Liver (tissue), 8 donors: ENCODE measurements at regions not wholly inside any gene's neighbourhood (a gene's known extent, or its start where the extent isn't known, plus 50 kb on each side); places are given as distances from the start of the nearest gene placed in this dataset.
"Not testable (repeated sequence)": the region's sequence is repeated elsewhere in the genome, so short reads cannot be mapped to it uniquely, and the experiment has no call there.

ENCODE experiments used
- DNase-seq: peaks from one replicate; pipeline ENCODE4 v3.0.0-alpha.2; 2017; ENCODE audit warnings: low spot score
- H3K27ac ChIP-seq, 2 donors: one replicate each; pipeline ENCODE4 v1.7.0; 2013; ENCODE audit warnings: inconsistent platforms in 2 of 2, low read length in 2 of 2, control low read depth in 1 of 2, low read depth in 1 of 2, mild to moderate bottlenecking in 1 of 2
- H3K27me3 ChIP-seq, 4 donors: one replicate each; pipeline versions ENCODE4 v1.6.1 to v1.7.0; 2013; ENCODE audit warnings: low read length in 3 of 4, inconsistent platforms in 1 of 4, mild to moderate bottlenecking in 1 of 4, moderate library complexity in 1 of 4; ENCODE audit not compliant: control insufficient read depth in 4 of 4, insufficient read depth in 4 of 4
- H3K36me3 ChIP-seq, 4 donors: one replicate each; pipeline versions ENCODE4 v1.6.1 to v1.7.0; 2013; ENCODE audit warnings: low read length in 3 of 4, mild to moderate bottlenecking in 3 of 4, low read depth in 1 of 4, moderate library complexity in 1 of 4; ENCODE audit not compliant: control insufficient read depth in 4 of 4, insufficient read depth in 3 of 4
- H3K4me1 ChIP-seq, 4 donors: one replicate each; pipeline versions ENCODE4 v1.6.1 to v1.7.0; 2013; ENCODE audit warnings: low read length in 3 of 4, mild to moderate bottlenecking in 3 of 4, moderate library complexity in 1 of 4; ENCODE audit not compliant: control insufficient read depth in 4 of 4, insufficient read depth in 4 of 4
- H3K4me3 ChIP-seq, 3 donors: one replicate each; pipeline versions ENCODE4 v1.6.1 to v1.7.0; 2013; ENCODE audit warnings: low read length in 3 of 3, control low read depth in 1 of 3, low read depth in 1 of 3, mild to moderate bottlenecking in 1 of 3
- H3K9ac ChIP-seq, 2 donors: one replicate each; pipeline ENCODE4 v1.7.0; 2013; ENCODE audit warnings: low read length in 2 of 2, mild to moderate bottlenecking in 2 of 2, moderate library complexity in 2 of 2, control low read depth in 1 of 2, low read depth in 1 of 2
- H3K9me3 ChIP-seq, 4 donors: one replicate each; pipeline versions ENCODE4 v1.6.1 to v1.7.0; 2013; ENCODE audit warnings: low read length in 3 of 4; ENCODE audit not compliant: control insufficient read depth in 4 of 4
- FOXA2 ChIP-seq: IDR thresholded peaks from 2 replicates; pipeline ENCODE4 v1.6.1; 2016; ENCODE audit warnings: antibody characterized with exemption
- GABPA ChIP-seq, 2 donors: IDR thresholded peaks in 1 of 2; conservative IDR thresholded peaks in 1 of 2; 2 replicates each; pipeline ENCODE4 v1.6.1; 2016; ENCODE audit warnings: antibody characterized with exemption in 2 of 2, mild to moderate bottlenecking in 1 of 2, moderate library complexity in 1 of 2
- HNF4A ChIP-seq, 2 donors: conservative IDR thresholded peaks; 2 replicates each; pipeline ENCODE4 v1.6.1; 2016; ENCODE audit warnings: antibody characterized with exemption in 2 of 2, mild to moderate bottlenecking in 2 of 2
- HNF4G ChIP-seq: IDR thresholded peaks from 2 replicates; pipeline ENCODE4 v1.6.1; 2016; ENCODE audit warnings: antibody characterized with exemption
- JUND ChIP-seq, 2 donors: IDR thresholded peaks; 2 replicates each; pipeline ENCODE4 v1.6.1; 2016; ENCODE audit warnings: antibody characterized with exemption in 2 of 2
- NR2F2 ChIP-seq: IDR thresholded peaks from 2 replicates; pipeline ENCODE4 v1.6.1; 2016; ENCODE audit warnings: antibody characterized with exemption
- REST ChIP-seq: IDR thresholded peaks from 2 replicates; pipeline ENCODE4 v1.6.1; 2016; ENCODE audit warnings: antibody characterized with exemption, mild to moderate bottlenecking
- SP1 ChIP-seq: IDR thresholded peaks from 2 replicates; pipeline ENCODE4 v1.6.1; 2018; ENCODE audit warnings: antibody characterized with exemption, mild to moderate bottlenecking
- TAF1 ChIP-seq: conservative IDR thresholded peaks from 2 replicates; pipeline ENCODE4 v1.6.1; 2016; ENCODE audit warnings: antibody characterized with exemption, mild to moderate bottlenecking
- YY1 ChIP-seq: IDR thresholded peaks from 2 replicates; pipeline ENCODE4 v1.6.1; 2016; ENCODE audit warnings: antibody characterized with exemption, mild to moderate bottlenecking
- ZBTB33 ChIP-seq: IDR thresholded peaks from 2 replicates; pipeline ENCODE4 v1.6.1; 2016; ENCODE audit warnings: antibody characterized with exemption
- WGBS: extraction: QIAGEN DNeasy Blood & Tissue Kit; methylation state at CpG from one replicate; pipeline ENCODE4 v1.1.7; 2013; 5-methylcytosine and 5-hydroxymethylcytosine counted together
- TF ChIP-seq, protein P1 (sequence below): fragments of 150-350 bp; IDR thresholded peaks from 2 replicates; pipeline ENCODE4 v1.5.1; 2017; ENCODE audit warnings: improper control_type of control experiment, low read depth, low read length; ENCODE audit not compliant: missing input control
- TF ChIP-seq, protein P2 (sequence below): IDR thresholded peaks from 2 replicates; pipeline ENCODE4 v1.6.1; 2016; ENCODE audit warnings: antibody characterized with exemption
- donor health status: healthy.
- donor health status: healthy.
- donor health status: healthy.
- donor health status: healthy.
- donor health status: healthy.

GRCh38 chr10:28400681-28401080 lies 97.8 kb upstream of the MPP7 start:
- 82% methylated on average over 5 of the region's 5 CpGs for WGBS
- no peak for DNase-seq
- no peaks in the 10 kb centered on the region for H3K9me3 ChIP-seq
- TF ChIP-seq REST (no peak), NR2F2 (no peak), SP1 (no peak), ZBTB33 (no peak), TAF1 (no peak), JUND (IDR thresholded peaks at IDR 0.05) (no peak), GABPA (IDR thresholded peaks at IDR 0.05 in 1 of 2, conservative IDR thresholded peaks at IDR 0.05 in 1 of 2) (no peak), FOXA2 (no peak), HNF4G (no peak), HNF4A (conservative IDR thresholded peaks at IDR 0.05) (no peak), YY1 (no peak)
- TF ChIP-seq, protein P1, sequence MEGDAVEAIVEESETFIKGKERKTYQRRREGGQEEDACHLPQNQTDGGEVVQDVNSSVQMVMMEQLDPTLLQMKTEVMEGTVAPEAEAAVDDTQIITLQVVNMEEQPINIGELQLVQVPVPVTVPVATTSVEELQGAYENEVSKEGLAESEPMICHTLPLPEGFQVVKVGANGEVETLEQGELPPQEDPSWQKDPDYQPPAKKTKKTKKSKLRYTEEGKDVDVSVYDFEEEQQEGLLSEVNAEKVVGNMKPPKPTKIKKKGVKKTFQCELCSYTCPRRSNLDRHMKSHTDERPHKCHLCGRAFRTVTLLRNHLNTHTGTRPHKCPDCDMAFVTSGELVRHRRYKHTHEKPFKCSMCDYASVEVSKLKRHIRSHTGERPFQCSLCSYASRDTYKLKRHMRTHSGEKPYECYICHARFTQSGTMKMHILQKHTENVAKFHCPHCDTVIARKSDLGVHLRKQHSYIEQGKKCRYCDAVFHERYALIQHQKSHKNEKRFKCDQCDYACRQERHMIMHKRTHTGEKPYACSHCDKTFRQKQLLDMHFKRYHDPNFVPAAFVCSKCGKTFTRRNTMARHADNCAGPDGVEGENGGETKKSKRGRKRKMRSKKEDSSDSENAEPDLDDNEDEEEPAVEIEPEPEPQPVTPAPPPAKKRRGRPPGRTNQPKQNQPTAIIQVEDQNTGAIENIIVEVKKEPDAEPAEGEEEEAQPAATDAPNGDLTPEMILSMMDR = no peak
- TF ChIP-seq, protein P2, sequence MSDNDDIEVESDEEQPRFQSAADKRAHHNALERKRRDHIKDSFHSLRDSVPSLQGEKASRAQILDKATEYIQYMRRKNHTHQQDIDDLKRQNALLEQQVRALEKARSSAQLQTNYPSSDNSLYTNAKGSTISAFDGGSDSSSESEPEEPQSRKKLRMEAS = no peak
- no peaks in the 10 kb centered on the region for H3K27me3 ChIP-seq
- H3K27ac ChIP-seq = peak overlapping the region in 1 of 2 donors; percentile 12
- no peaks in the 10 kb centered on the region for H3K36me3 ChIP-seq
- peaks cover 0 to 2% (median 0%) of the 10 kb centered on the region in 4 donors for H3K4me1 ChIP-seq
- no peak overlapping the region for H3K4me3 ChIP-seq
- H3K9ac ChIP-seq = no peak overlapping the region

DNA sequence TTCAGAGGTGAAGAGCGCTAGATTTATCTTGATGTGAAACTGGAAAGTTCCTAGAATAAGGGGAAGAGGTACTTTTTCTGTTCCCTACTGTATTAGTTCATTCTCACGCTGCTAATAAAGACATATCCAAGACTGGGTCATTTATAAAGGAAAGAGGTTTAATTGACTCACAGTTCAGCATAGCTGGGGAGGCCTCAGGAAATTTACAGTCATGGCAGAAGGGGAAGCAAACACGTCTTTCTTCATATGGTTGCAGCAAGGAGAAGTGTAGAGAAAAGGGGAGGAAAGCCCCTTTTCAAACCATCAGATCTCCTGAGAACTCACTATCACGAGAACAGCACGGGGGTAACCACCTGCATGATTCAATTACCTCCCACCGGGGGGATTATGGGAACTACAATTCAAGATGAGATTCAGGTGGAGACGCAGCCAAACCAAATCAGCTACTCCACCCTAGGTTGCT lies 99.8 kb upstream of the MPP7 start:
- WGBS = 59% methylated on average over 7 of the region's 7 CpGs

More for the DNA sequence above, 99.8 kb upstream of the MPP7 start:
- DNase-seq, H3K9ac ChIP-seq, H3K36me3 ChIP-seq, H3K9me3 ChIP-seq, H3K4me1 ChIP-seq, H3K4me3 ChIP-seq, H3K27me3 ChIP-seq: not testable (repeated sequence)
- peak overlapping the region in 1 of 2 donors; percentile 46 for H3K27ac ChIP-seq
